IPS DF 6.9 (cell line): ENCODE measurements at regions not wholly inside any gene's neighbourhood (a gene's known extent, or its start where the extent isn't known, plus 50 kb on each side); places are given as distances from the start of the nearest gene placed in this dataset.
"Not testable (repeated sequence)": the region's sequence is repeated elsewhere in the genome, so short reads cannot be mapped to it uniquely, and the experiment has no call there.

Experiments
- DNase-seq: peaks from one replicate; pipeline ENCODE4 v3.0.0-alpha.2; 2013; ENCODE audit warnings: low read depth, low spot score
- H3K27ac ChIP-seq: one replicate; pipeline ENCODE4 v1.5.1; 2013; ENCODE audit warnings: low read length, control low read depth
- H3K27me3 ChIP-seq: 2 replicates; pipeline ENCODE4 v1.6.1; 2013; ENCODE audit warnings: mild to moderate bottlenecking, low read length; ENCODE audit not compliant: control insufficient read depth, insufficient read depth
- H3K36me3 ChIP-seq: 2 replicates; pipeline ENCODE4 v1.6.1; 2013; ENCODE audit warnings: low read length; ENCODE audit not compliant: control insufficient read depth, insufficient read depth
- H3K4me1 ChIP-seq: 2 replicates; pipeline ENCODE4 v1.6.1; 2013; ENCODE audit warnings: low read length; ENCODE audit not compliant: control insufficient read depth, insufficient read depth
- H3K4me3 ChIP-seq: 2 replicates; pipeline ENCODE4 v1.5.1; 2013; ENCODE audit warnings: mild to moderate bottlenecking, low read length
- H3K9me3 ChIP-seq: 2 replicates; pipeline ENCODE4 v1.6.1; 2013; ENCODE audit warnings: low read length, inconsistent platforms; ENCODE audit not compliant: control insufficient read depth, insufficient read depth
- WGBS: extraction: QIAGEN DNeasy Blood & Tissue Kit; methylation state at CpG from one replicate; pipeline ENCODE4 v1.1.7; 2013; ENCODE audit warnings: mixed read lengths, missing lambda C conversion rate; ENCODE audit not compliant: insufficient read length, insufficient coverage; 5-methylcytosine and 5-hydroxymethylcytosine counted together

DNA sequence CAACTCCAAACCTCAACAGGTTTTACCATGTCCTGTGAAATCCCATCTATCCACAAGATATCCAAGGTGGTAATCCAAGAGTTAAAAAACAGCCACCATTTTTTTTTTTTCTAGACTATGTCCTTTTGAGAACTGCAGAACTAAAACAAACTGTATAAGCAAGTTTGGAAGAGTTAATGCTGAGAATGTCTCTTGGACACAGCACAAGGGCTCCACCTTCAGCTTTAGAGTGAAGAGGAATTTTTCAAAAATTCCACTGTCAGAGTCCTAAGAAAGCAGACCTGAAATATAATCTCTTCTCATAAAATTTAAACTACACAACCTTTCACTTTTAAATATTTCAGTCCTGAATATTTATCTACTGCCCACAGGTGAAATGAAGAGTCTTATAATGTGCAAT is 167.8 kb upstream of the CCNG1 start:
- no peaks in the 10 kb centered on the region for H3K4me1 ChIP-seq
- no peaks in the 10 kb centered on the region for H3K27me3 ChIP-seq
- H3K36me3 ChIP-seq = no peaks in the 10 kb centered on the region
- no peak overlapping the region for H3K4me3 ChIP-seq
- H3K9me3 ChIP-seq = no peaks in the 10 kb centered on the region
- no peak overlapping the region for H3K27ac ChIP-seq
- DNase-seq = no peak

DNA sequence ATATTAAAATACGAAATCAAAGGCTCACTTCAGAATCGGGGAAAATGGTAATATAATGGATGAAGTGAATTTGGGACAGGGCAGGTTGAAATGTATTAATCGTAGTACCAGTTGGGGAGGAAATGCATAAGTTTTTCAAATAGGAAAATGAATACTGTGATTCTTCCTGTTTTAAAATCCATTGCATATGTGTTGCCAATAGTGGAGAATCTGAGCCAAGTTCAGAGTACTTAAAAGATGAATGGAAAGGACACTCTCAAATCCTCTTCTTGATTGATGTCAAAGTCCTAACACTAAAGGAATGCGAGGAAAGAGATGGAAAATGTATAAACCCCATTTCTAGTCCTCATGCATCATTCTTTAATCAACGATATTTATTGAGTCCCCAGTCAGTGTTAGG is 160.9 kb upstream of the CCNG1 start:
- H3K4me1 ChIP-seq = no peaks in the 10 kb centered on the region
- H3K27ac ChIP-seq = no peak overlapping the region
- no peak for DNase-seq
- no peaks in the 10 kb centered on the region for H3K36me3 ChIP-seq
- no peaks in the 10 kb centered on the region for H3K9me3 ChIP-seq
- 100% methylated on average over 1 of the region's 5 CpGs for WGBS
- H3K27me3 ChIP-seq = no peaks in the 10 kb centered on the region
- H3K4me3 ChIP-seq = no peak overlapping the region

DNA sequence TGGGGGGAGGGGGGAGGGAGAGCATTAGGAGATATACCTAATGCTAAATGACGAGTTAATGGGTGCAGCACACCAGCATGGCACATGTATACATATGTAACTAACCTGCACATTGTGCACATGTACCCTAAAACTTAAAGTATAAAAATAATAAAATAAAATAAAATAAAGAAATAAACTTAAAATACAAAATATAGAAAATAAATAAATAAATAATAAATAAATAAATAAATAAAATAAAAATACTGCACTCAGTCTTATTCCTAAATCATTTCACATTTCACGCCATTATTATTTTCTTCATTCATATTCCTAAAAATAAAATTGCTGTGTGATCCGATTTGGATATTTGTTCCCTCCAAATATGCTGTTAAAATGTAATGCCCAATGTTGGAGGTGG is 156.5 kb upstream of the CCNG1 start:
- not testable (repeated sequence) for DNase-seq, H3K36me3 ChIP-seq, H3K27me3 ChIP-seq, H3K27ac ChIP-seq, H3K9me3 ChIP-seq, H3K4me1 ChIP-seq, H3K4me3 ChIP-seq
- WGBS = no CpG with 5 or more reads among the region's 3 CpGs

DNA sequence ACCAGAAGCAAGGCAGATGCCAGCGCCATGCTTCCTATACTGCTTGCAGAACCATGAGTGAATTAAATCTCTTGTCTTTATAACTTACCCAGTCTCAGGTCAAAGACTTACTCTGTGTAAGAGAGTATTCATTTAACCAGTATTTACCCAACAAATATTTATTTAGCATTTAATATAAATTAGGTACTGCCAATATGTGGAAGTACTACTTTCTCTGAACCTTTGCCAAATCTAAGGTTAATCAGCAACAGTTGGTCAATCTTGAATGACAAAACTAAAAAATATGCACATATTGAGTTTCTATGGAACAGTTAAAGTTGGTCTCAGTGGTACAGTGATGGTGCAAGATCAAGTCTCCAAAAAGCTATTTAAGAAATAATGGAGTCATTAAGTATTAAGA is 155.9 kb upstream of the CCNG1 start:
- no peak for DNase-seq
- Histone ChIP-seq H3K27me3 (no peaks in the 10 kb centered on the region), H3K36me3 (no peaks in the 10 kb centered on the region), H3K27ac (no peak overlapping the region), H3K9me3 (no peaks in the 10 kb centered on the region), H3K4me3 (no peak overlapping the region), H3K4me1 (no peaks in the 10 kb centered on the region)
- no CpG with 5 or more reads among the region's 1 CpG for WGBS

DNA sequence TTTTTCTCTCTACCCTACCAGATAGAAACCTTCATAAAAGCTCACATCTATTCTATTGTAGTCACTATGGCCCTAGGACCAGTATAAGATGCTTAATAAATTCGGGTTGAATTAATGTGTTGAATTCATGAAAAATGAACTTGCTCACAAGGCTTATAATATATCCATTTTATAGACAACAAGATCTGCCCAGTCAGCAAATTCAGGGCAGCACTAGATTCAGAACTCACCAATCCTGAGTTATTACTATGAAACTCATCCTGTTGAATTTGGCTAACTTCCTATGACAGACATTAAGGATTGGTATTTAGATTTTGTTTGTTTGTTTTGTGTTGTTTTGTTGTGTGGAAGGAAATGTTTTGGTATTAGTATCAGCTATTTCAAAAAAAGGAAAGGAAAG is 143.6 kb upstream of the CCNG1 start:
- Histone ChIP-seq H3K36me3 (no peaks in the 10 kb centered on the region), H3K9me3 (no peaks in the 10 kb centered on the region), H3K27ac (no peak overlapping the region), H3K4me1 (no peaks in the 10 kb centered on the region), H3K4me3 (no peak overlapping the region), H3K27me3 (no peaks in the 10 kb centered on the region)
- WGBS = no CpG with 5 or more reads among the region's 1 CpG
- DNase-seq = no peak

DNA sequence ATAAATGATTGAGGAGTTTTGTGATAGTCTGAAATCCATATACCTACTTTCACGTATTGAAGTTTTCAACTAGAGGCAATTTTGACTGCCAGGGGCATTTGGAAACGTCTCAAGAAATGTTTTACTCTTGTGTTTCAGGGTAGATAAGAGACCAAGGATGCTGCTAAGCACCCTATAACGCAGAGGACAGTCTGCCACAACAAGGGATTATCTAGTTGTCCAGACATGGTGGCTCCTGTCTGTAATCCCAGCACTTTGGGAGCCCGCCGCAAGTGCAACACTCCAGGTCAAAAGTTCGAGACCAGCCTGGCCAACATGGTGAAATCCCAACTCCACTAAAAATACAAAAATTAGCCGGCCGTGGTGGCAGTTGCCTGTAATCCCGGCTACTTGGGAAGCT is 133.7 kb upstream of the CCNG1 start:
- Histone ChIP-seq H3K27ac (no peak overlapping the region), H3K36me3 (no peaks in the 10 kb centered on the region), H3K4me3 (no peak overlapping the region), H3K27me3 (no peaks in the 10 kb centered on the region), H3K9me3 (no peaks in the 10 kb centered on the region), H3K4me1 (no peaks in the 10 kb centered on the region)
- WGBS = no CpG with 5 or more reads among the region's 9 CpGs
- DNase-seq = no peak

DNA sequence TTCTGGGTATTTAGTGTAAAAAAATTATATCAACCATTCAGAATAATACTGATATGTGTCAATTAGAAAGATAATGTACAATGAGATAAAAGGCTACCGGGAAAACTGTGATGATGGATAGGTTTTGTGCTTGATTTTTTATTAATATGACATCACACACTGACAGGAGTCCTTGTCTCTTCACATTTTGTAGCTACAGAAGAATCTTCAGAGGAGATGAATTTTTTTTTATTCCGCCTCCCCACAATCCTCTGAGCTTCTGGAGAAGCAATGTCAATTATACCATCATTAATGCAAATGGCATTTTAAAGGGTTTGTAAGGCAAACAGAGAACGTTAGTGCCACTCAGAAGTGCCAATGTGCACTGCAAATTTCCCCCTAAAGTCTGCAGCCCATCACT is 131.7 kb upstream of the CCNG1 start:
- Histone ChIP-seq H3K27ac (no peak overlapping the region), H3K27me3 (no peaks in the 10 kb centered on the region), H3K4me1 (no peaks in the 10 kb centered on the region), H3K36me3 (no peaks in the 10 kb centered on the region), H3K4me3 (no peak overlapping the region), H3K9me3 (no peaks in the 10 kb centered on the region)
- no CpG with 5 or more reads among the region's 3 CpGs for WGBS
- DNase-seq = no peak

DNA sequence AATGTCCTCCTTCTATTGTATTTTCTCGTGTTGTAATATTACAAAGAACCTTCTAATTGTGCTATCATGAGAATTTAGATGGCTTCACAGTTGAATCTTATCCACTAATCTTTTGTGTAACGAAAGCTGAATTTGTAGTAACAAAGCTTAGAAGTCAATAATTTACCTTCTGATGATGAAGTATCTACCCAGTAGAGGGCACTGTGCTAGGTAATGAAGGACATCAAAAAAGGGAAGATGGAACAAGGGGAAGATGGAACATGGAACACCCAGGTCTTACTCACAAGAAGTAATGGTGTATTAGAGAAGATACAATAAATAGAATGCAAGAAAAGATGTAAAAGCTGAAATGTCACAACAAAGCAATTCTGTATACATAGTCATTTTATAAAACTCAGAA is 131.0 kb upstream of the CCNG1 start:
- no CpG with 5 or more reads among the region's 2 CpGs for WGBS
- Histone ChIP-seq H3K36me3 (no peaks in the 10 kb centered on the region), H3K4me3 (no peak overlapping the region), H3K9me3 (no peaks in the 10 kb centered on the region), H3K4me1 (no peaks in the 10 kb centered on the region), H3K27ac (no peak overlapping the region), H3K27me3 (no peaks in the 10 kb centered on the region)
- no peak for DNase-seq

DNA sequence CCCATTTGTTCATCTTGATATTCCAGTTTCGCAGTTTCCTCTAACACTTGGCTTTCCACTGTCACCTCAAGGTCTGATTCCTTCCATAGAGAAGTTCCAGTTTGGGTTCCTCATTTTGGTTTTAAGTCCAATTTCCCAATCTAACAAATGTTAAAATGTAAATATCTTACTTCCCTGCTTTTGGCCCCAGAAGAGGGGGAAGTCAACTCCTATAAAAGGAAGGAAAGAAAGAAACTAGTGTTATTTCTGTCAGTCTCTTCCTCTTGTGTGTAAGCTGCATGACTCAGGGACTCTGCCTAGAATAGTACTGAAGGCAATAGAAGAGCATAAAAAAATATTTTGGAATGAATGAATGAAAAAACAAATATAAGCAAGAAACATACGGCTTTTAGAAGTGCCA is 127.5 kb upstream of the CCNG1 start:
- Histone ChIP-seq H3K27ac (no peak overlapping the region), H3K36me3 (no peaks in the 10 kb centered on the region), H3K9me3 (no peaks in the 10 kb centered on the region), H3K4me1 (no peaks in the 10 kb centered on the region; the same call in 1 of the 2 replicates), H3K4me3 (no peak overlapping the region), H3K27me3 (no peaks in the 10 kb centered on the region)
- no peak for DNase-seq
- WGBS = no CpG with 5 or more reads among the region's 2 CpGs

DNA sequence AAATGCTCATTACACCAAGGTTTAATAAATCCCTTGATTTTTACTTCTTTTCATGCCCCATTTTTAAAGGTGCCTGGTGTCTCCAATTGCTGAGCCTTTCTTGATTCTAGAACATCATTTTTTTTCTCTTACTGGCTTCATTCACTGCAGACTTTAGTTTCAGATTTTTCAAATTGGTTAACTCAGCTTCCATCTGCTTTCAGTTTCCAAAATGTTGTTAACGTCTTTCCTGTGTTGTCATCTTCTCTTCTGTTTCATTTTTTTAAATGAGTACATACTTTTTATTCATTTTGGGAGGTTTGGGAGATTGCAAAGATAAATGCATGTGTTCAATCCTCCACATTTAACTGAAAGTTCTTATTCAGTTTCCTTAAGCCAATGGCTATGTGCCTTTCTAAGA is 126.4 kb upstream of the CCNG1 start:
- H3K27ac ChIP-seq = no peak overlapping the region
- H3K27me3 ChIP-seq = no peaks in the 10 kb centered on the region
- DNase-seq = no peak
- no peaks in the 10 kb centered on the region for H3K36me3 ChIP-seq
- H3K4me1 ChIP-seq = no peaks in the 10 kb centered on the region; the same call in 1 of the 2 replicates
- H3K4me3 ChIP-seq = no peak overlapping the region
- H3K9me3 ChIP-seq = no peaks in the 10 kb centered on the region
- WGBS = no CpG with 5 or more reads among the region's 1 CpG

DNA sequence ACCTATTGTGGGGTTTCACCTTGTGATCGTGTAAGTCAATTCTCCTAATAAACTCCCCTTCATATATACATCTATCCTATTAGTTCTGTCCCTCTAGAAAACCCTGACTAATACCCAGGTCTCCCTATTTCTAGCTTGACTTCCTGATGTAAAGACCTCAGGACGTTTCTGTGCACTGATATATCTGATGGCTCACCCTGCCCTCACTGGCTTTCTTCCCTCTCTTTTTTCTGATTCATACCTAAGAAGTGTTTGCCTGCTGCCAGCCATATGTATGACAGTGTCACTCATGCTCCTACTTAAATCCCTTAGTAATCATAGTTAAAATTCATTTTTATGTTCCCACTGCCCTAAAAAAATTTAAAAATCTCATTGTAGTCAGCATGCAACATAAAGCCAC is 124.8 kb upstream of the CCNG1 start:
- Histone ChIP-seq H3K27ac (no peak overlapping the region), H3K27me3 (no peaks in the 10 kb centered on the region), H3K4me1 (no peaks in the 10 kb centered on the region; the same call in 1 of the 2 replicates), H3K4me3 (no peak overlapping the region), H3K36me3 (no peaks in the 10 kb centered on the region), H3K9me3 (no peaks in the 10 kb centered on the region)
- no CpG with 5 or more reads among the region's 2 CpGs for whole genome bisulfite sequencing
- no peak for DNase-seq
